Nephron (organoid): ENCODE measurements at regions not wholly inside any gene's neighbourhood (a gene's known extent, or its start where the extent isn't known, plus 50 kb on each side); places are given as distances from the start of the nearest gene placed in this dataset.
A peak's percentile ranks its signal among the peaks of the same experiment; 100 is the strongest.
"Not testable (repeated sequence)": the region's sequence is repeated elsewhere in the genome, so short reads cannot be mapped to it uniquely, and the experiment has no call there.

Source experiments
- H3K27ac Mint-ChIP-seq, 3 experiments: 2 replicates each; pipeline ENCODE4 v1.8.0; 2020; ENCODE audit warnings: mixed read lengths in 3 of 3, mild to moderate bottlenecking in 2 of 3, moderate library complexity in 1 of 3
- H3K27me3 Mint-ChIP-seq: 2 replicates; pipeline ENCODE4 v1.8.0; 2021; ENCODE audit warnings: low read depth, mild to moderate bottlenecking, moderate library complexity, mixed read lengths
- H3K36me3 Mint-ChIP-seq: 2 replicates; pipeline ENCODE4 v1.8.0; 2020; ENCODE audit warnings: low read depth, mixed read lengths
- H3K4me1 Mint-ChIP-seq: 2 replicates; pipeline ENCODE4 v1.8.0; 2020; ENCODE audit warnings: mixed read lengths
- H3K4me3 Mint-ChIP-seq, 3 experiments: 2 replicates each; pipeline ENCODE4 v1.8.0; 2020; ENCODE audit warnings: mild to moderate bottlenecking in 3 of 3, mixed read lengths in 3 of 3, moderate library complexity in 2 of 3
- H3K9me3 Mint-ChIP-seq: 2 replicates; pipeline ENCODE4 v1.8.0; 2020; ENCODE audit warnings: mixed read lengths
- TF ChIP-seq, protein P1 (sequence below), 3 experiments: fragments of 200-600 bp; sonication (generic); IDR thresholded peaks; one replicate each; pipeline ENCODE4 v1.5.0; 2021; ENCODE audit warnings: antibody characterized with exemption in 3 of 3; ENCODE audit not compliant: unreplicated experiment in 3 of 3

DNA sequence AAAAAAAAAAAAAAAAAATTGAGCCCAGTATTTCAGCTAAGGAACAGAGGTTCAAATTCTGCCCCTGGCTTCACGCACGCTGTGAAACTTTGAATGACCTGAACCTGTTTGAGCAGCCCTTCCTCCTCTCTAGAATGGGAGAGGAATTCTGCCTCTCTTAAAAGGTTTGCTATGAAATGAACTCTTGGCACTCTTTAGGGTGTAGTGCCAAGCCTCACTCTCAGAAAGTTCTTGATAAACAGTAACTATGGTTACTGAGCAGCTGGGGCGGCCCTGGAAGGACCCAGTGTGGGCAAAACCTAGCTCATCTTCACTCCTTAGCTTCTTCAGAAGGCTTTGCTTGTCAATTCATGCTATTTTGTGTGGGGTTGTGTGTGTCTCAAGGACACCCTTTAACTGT lies 73.7 kb downstream of the GEMIN8 start:
- Mint-ChIP-seq H3K27me3 (no peaks in the 10 kb centered on the region), H3K27ac (no peak overlapping the region), H3K9me3 (peaks cover 26% of the 10 kb centered on the region), H3K4me3 (no peak overlapping the region), H3K36me3 (no peaks in the 10 kb centered on the region), H3K4me1 (no peaks in the 10 kb centered on the region)
- TF ChIP-seq, protein P1, sequence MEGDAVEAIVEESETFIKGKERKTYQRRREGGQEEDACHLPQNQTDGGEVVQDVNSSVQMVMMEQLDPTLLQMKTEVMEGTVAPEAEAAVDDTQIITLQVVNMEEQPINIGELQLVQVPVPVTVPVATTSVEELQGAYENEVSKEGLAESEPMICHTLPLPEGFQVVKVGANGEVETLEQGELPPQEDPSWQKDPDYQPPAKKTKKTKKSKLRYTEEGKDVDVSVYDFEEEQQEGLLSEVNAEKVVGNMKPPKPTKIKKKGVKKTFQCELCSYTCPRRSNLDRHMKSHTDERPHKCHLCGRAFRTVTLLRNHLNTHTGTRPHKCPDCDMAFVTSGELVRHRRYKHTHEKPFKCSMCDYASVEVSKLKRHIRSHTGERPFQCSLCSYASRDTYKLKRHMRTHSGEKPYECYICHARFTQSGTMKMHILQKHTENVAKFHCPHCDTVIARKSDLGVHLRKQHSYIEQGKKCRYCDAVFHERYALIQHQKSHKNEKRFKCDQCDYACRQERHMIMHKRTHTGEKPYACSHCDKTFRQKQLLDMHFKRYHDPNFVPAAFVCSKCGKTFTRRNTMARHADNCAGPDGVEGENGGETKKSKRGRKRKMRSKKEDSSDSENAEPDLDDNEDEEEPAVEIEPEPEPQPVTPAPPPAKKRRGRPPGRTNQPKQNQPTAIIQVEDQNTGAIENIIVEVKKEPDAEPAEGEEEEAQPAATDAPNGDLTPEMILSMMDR (IDR thresholded peaks at IDR 0.05; ENCODE audit: unreplicated experiment in 3 of 3), result no peak

DNA sequence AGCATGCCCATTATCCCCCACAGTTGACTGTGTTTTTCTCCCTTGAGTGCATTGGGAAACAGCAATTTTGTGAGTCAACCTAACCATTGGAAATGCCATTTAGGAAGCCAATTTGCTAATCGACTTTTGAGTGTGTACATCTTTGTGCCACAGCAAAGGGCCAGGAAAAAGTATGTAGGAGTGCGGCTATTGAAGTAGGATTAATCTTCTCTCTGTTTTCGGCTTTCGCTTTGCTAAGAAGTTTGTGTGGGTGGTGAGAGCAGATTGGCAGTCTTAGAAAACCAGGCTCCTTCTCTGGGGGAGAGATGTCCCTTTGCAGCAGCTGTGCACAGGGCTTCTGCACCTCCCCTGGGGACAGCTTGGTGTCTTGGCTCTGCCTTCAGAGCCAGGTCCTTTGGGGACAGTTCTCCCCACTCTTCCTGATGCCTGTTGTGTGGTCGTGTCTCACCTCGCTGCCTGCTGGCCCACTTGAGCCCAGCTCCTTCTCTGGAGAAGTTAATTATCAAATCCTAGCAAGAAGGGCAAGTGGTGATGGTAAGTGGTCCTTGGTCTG lies 74.5 kb downstream of the GEMIN8 start:
- peaks cover 27% of the 10 kb centered on the region for H3K9me3 Mint-ChIP-seq
- TF ChIP-seq, protein P1 (IDR thresholded peaks at IDR 0.05; ENCODE audit: unreplicated experiment in 3 of 3), result no peak
- no peak overlapping the region for H3K4me3 Mint-ChIP-seq
- no peaks in the 10 kb centered on the region for H3K36me3 Mint-ChIP-seq
- no peak overlapping the region for H3K27ac Mint-ChIP-seq
- no peaks in the 10 kb centered on the region for H3K27me3 Mint-ChIP-seq
- H3K4me1 Mint-ChIP-seq, result no peaks in the 10 kb centered on the region

DNA sequence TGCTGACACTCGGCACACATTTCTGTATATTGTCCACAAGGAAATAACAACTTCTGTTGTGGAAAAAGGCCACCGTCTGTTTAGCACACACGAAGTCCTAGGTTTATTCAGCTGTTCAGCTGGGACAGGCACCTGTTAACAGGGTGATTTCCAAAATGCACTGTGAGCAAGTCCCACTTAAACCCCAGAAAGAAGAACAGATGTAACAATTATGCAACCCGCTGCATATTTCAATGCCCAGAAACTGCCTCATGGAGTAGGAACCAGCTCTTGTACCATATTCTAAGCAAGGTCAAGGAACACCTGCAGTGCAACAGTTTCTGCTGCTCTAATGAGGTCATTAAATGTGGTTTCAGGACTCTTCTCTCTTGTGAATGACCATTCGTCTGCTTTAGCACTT lies 77.1 kb downstream of the GEMIN8 start:
- Mint-ChIP-seq H3K9me3 (peaks cover 17% of the 10 kb centered on the region), H3K36me3 (no peaks in the 10 kb centered on the region), H3K4me1 (no peaks in the 10 kb centered on the region), H3K27me3 (no peaks in the 10 kb centered on the region), H3K4me3 (no peak overlapping the region), H3K27ac (no peak overlapping the region)
- TF ChIP-seq, protein P1 (IDR thresholded peaks at IDR 0.05; ENCODE audit: unreplicated experiment in 3 of 3), result no peak

GRCh38 chrX:13946223-13946622 lies 83.5 kb downstream of the GEMIN8 start:
- H3K27ac Mint-ChIP-seq, H3K9me3 Mint-ChIP-seq, H3K4me3 Mint-ChIP-seq, H3K36me3 Mint-ChIP-seq, H3K4me1 Mint-ChIP-seq, H3K27me3 Mint-ChIP-seq: not testable (repeated sequence)

DNA sequence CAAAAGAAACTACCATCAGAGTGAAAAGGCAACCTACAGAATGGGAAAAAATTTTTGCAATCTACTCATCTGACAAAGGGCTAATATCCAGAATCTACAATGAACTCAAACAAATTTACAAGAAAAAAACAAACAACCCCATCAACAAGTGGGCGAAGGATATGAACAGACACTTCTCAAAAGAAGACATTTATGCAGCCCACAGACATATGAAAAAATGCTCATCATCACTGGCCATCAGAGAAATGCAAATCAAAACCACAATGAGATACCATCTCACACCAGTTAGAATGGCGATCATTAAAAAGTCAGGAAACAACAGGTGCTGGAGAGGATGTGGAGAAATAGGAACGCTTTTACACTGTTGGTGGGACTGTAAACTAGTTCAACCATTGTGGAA lies 83.9 kb downstream of the GEMIN8 start:
- H3K27ac Mint-ChIP-seq, H3K4me1 Mint-ChIP-seq, H3K9me3 Mint-ChIP-seq, H3K4me3 Mint-ChIP-seq, H3K27me3 Mint-ChIP-seq, H3K36me3 Mint-ChIP-seq: not testable (repeated sequence)

DNA sequence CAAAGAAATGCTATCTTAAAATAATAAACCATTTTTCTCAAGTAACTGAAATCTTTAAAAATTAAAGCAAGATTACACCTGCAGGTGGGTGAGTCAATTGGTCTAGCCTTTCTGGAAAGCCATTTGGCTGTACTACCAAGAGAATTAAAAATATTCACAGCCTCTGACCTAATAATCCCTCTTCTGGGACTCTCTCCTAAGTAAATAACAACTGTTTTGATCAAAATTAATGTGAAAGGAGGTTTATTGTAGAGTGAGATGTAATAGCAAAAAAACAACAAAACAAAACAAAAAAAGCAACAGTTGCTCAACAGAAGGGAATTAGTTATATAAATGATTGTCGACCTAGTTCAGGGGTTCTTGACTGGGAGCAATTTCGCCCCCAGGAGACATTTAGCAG lies 89.0 kb downstream of the GEMIN8 start:
- peaks cover 21% of the 10 kb centered on the region for H3K4me1 Mint-ChIP-seq
- no peaks in the 10 kb centered on the region for H3K9me3 Mint-ChIP-seq
- no peaks in the 10 kb centered on the region for H3K36me3 Mint-ChIP-seq
- TF ChIP-seq, protein P1 (IDR thresholded peaks at IDR 0.05; ENCODE audit: unreplicated experiment in 3 of 3), result no peak
- H3K27me3 Mint-ChIP-seq, result peaks cover 9% of the 10 kb centered on the region
- peak overlapping the region in 1 of 3 experiments; percentile 54 for H3K27ac Mint-ChIP-seq
- H3K4me3 Mint-ChIP-seq, result no peak overlapping the region

GRCh38 chrX:13939741-13940597 lies 89.7 kb downstream of the GEMIN8 start:
- Mint-ChIP-seq H3K9me3 (no peaks in the 10 kb centered on the region), H3K36me3 (no peaks in the 10 kb centered on the region), H3K27ac (peak overlapping the region; percentile 4 to 15 (median 8)), H3K4me3 (peak overlapping the region; percentile 82 to 86 (median 85)), H3K4me1 (peaks cover 21% of the 10 kb centered on the region), H3K27me3 (peaks cover 11% of the 10 kb centered on the region)
- TF ChIP-seq, protein P1 (IDR thresholded peaks at IDR 0.05; ENCODE audit: unreplicated experiment in 3 of 3), result no peak
